GM21367 (cell line): ENCODE measurements at regions not wholly inside any gene's neighbourhood (a gene's known extent, or its start where the extent isn't known, plus 50 kb on each side); places are given as distances from the start of the nearest gene placed in this dataset.
"Not testable (repeated sequence)": the region's sequence is repeated elsewhere in the genome, so short reads cannot be mapped to it uniquely, and the experiment has no call there.

Source experiments
- ATAC-seq: cut with Tn5 transposase; IDR thresholded peaks from one replicate; pipeline ENCODE4 v1.9.1; 2021; ENCODE audit not compliant: unreplicated experiment

DNA sequence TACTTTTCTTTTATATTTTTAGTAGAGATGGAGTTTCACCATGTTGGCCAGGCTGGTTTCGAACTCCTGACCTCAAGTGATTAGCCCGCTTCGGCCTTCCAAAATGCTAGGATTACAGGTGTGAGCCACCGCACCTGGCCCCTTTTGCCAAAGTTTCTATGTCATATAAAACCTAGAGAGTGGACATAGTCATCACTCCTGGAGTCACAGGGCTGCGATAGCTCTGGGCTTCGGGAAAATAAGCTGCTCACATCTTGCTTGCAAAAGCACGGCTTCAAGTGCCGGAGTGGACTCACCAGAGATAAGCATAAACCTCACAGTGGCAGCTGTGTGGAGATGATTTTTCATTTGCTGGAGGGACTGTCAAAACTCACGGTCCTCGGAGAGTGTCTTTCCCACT, 171.2 kb downstream of the TEX29 start:
- no peak for ATAC-seq

DNA sequence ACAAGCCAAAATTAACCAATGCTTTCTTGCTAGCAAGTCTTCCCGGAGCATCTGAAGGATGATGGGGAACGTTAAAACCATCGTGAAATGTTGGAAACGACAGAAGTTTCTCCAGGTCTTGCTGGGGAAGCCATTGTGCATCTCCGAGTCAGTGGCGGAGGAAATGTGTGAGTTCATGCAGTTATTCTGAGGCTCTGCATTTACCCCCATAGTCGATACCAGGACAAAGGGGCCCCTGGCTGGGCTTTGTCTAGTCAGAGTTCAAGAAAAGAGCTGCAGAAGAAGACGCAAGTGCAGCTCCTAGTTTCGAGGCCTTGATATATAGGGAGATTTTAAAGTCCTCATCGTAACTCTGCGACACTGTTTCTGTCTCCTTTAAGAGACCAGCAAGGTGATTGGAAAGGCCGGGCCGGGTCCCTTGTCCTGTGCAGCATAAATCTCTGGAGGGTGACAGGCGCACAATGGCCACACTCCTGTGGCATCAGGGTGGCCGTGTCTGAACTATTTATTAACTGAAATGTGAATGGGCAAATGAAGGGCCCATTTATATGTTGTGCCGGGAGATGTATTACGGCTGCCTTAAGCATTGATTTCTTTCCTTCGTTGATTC, 172.0 kb downstream of the TEX29 start:
- no peak for ATAC-seq

DNA sequence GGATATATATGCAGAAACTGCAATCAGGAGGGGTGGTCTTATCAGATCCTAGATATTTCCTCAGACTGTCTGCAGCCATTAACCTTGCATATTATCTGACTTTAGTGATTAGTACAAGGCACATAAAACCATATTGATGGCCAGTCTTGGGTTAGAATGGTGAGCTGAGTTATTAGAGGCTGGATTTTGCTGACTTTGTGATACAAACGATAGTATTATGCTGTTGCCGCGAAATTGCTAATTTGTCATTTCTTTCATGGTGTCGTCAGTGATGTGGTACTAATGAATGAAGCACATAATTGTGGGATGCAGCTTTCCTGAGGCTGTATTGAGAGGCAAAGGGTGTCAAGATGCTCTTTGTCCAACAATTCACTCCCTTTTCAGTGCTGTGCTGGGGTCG, 172.5 kb downstream of the TEX29 start:
- no peak for ATAC-seq

DNA sequence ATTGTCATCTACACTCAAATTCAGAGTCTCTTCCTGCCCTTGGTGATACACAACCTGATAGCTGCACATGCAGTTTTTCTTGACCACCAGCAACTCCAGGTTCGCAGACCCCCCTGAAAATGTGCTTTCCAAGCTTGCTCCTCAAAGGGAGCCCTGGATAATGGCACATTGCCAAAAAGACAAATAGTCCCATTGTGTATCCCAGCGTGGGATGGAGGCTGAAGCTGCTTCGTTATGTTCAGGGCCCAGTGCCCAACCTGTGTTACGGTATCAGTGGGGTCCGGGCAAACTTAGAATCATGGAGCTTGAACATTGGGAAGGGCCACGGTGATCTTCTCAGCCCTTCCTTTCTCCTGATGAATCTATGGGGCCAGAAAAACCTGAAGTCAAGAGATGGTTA, 173.0 kb downstream of the TEX29 start:
- no peak for ATAC-seq

DNA sequence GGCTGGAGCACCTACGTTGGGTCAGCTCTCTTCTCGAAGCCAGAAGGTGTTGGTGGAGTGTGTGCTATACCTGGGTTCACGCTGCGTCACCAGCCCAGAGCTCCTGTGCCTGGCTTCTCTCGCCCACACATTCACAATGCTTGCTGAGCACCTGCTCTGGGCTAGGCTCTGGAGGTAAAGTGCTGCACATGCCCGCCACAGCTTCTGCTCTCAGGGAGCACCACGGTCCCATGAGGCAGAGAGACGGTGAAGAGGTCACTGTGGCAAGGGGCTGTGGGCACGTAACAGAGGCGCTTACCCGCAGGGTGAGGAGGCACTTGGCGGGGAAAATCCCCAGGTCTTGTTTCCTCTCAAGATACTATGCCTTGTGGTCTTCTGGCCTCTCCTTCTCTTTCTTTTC, 174.2 kb downstream of the TEX29 start:
- ATAC-seq, result no peak

DNA sequence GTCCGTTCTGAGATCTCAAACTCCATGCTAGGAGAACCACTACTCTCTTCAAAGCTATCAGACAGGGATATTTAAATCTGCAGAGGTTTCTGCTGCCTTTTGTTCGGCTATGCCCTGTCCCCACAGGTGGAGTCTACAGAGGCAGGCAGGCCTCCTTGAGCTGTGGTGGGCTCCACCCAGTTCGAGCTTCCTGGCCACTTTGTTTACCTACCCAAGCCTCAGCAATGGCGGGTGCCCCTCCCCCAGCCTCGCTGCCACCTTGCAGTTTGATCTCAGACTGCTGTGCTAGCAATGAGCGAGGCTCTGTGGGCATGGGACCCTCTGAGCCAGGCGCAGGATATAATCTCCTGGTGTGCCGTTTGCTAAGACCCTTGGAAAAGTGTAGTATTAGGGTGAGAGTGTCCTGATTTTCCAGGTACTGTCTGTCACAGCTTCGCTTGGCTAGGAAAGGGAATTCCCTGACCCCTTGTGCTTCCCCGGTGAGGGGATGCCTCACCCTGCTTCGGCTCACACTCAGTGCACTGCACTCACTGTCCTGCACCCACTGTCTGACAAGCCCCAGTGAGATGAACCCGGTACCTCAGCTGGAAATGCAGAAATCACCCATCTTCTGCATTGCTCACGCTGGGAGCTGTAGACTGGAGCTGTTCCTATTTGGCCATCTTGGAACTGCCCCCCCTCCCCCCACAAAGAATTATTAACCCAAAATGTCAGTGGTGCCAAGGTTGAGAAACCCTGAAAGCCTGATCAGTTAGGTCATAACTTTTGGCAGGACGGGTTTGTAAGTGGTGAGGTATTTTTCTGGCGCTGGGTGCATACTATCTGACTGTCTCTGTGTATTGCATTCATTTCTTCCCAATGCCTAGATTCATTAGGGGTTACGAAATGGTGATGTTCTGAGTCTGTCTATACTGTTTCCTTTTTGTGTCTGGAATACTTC, 181.4 kb downstream of the TEX29 start:
- not testable (repeated sequence) for ATAC-seq

DNA sequence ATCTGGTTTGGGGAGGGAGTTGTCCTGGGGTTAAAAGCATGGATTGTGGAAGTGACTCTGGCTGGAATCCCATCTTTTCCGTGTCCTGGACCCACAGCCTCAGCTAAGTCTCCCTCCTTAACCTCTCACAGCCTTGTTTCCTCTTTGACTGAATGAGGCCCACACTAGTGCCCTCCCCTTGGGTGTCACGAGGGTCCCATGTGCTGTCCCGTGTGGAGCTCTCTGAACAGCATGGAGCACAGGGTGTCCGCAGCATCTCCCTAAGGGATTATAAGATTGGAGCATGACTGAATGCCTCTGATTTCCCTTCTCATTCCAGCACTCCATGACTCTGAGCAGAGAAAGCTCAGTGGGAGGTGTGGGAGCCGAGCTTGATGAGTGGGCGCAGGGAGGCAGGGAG, 182.5 kb downstream of the TEX29 start:
- no peak for ATAC-seq

DNA sequence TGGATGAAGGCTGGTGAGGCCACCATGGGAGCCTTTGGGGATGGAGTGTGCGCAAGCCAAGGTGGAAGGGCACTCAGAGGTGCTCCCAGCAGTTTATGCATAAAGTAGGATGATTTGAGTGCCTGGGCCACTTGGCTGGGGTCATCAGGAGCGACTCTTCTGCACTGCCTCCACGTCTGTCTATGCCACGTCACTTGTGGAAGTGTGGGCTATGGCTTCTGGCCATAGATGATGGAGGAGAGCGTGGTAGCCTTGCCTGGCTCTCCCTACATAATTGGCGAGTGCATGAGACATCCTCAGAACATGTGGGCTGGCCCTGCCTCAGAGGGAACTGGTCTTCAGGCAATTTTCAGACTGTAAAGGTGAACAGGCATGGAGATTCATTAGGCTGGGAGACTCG, 182.9 kb downstream of the TEX29 start:
- no peak for ATAC-seq

DNA sequence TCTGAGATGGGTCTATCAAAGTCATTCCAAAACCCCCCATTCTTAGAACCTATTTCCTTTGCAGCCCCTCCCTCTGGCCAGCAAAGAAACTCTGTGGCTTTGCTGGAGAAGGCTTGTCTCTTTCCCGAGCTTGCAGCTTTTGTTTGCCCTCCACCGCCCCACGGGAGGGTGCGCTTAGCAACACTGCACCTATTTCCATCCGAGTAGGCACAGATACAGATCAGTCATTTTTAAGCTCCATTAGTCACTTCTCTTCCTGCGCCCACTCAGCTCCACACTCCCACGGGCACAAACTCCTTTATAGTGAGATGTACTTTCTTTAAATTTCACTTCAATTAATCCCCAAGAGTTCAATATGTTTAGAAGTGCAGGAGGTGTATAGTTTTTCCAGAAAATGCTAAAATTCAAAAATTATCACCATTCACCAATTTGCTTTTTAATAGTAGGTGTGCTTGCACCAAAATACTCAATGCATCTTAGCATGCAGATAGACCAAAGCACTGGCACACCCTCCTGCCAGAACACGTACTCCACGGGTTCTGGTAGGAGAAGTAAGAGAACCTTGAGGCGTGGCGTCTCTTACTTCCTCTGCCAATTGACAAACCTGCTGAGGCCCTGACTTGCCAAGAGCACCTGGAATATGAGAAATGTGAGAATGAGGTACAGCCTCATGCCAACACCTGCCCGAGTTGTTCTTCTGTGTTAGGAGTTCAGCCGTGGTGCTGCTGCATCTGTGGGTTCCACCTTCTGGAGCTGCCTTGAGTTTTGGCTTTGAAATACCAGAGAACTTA, 183.7 kb downstream of the TEX29 start:
- no peak for ATAC-seq

DNA sequence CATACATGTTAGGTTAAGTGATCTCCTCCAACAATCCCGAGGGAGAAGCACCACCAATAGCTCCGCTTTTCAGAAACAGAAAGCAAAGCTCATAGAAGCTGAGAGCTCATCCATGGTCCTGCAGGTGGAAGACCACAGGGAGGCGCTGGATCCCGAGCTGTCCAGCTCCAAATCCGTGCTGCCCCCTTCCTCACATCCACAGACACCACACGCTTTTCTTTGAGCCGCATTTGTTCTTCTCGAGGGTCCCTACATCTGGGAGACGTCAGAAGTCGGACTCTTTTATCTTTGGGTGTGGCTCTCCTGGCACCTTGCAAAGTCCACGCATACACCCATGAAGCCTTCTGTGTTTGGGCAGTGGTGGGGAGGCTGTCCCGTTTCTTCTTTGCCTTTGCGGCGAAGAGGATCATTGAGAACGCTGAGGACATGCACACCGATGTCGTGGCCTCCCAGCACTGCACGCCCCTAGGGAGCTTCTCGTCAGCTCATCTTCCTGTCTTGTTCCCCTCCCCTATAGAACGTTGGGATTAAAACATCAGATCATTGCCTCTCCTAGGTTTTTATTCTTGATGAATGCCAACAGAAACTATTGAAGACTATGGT, 184.8 kb downstream of the TEX29 start:
- no peak for ATAC-seq

DNA sequence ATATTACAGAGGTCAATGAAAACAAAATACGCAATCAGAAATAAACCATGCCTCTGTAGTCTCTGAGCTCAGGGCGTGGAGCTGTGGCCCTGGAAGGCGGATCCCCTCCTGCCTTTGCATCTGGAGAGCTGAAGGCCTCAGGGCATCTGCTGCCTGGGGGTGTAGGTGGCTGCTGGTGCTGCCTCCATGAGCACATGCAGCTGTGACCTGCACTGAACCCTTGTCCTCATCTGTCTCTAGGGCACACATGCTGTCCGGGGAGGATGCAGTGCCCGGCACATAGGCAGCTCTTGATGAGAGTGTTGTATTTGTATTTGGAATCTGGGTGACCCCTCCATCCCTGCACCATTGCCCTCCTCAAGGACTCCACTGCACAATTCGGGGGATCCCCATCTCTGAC, 185.7 kb downstream of the TEX29 start:
- ATAC-seq, result no peak

DNA sequence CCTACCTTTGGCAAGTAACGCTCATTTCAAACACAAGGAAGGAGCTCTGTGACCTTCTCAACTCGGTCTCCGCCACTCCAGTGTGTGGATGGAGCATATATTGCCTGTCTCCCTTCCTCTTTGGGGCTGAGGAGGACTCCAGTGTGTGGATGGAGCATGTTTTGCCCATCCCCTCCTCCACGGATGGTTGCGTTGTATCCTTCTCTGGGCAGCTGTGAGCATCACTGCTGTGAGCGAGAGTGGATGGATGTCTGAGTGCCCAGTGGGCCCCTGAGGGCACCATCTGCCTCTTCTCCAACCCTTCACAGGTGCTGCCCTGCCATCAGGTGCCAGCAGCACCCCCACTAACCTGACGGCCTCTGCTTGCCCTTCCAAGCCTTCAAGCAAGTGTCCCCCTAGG, 186.2 kb downstream of the TEX29 start:
- no peak for ATAC-seq

DNA sequence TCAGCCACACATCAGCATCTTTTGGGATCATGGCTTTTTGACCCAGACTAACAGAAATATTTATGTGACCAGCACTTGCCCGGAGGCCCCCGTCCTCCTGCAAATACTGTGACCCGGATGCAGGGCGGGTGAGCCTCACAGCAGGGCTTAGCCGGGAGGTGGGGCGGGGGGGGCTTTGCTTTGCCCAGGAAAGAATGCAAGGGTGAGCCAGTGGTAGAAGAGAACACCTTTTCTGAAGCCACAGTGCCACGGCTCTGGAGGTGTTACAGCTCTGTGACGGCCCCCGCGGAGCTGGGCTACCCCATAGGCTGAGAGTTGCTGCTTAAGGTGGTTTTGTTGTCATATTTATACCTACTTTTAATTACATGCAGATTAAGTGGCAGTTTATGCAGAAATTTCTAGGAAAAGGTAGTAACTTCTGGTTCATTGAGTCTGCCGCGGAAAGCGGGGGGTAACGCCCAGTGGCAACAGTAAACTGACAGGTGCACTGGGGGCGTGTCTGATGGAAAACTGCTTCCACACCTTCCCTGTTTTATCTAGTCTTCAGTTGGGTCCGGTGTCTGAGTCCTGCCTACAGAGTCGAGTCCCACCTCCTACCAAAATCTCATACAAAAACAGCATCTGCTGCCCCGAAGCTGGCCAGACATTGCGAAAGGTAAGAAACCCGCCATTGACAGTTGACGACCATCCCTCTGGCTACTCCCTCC, 187.9 kb downstream of the TEX29 start:
- ATAC-seq, result no peak

DNA sequence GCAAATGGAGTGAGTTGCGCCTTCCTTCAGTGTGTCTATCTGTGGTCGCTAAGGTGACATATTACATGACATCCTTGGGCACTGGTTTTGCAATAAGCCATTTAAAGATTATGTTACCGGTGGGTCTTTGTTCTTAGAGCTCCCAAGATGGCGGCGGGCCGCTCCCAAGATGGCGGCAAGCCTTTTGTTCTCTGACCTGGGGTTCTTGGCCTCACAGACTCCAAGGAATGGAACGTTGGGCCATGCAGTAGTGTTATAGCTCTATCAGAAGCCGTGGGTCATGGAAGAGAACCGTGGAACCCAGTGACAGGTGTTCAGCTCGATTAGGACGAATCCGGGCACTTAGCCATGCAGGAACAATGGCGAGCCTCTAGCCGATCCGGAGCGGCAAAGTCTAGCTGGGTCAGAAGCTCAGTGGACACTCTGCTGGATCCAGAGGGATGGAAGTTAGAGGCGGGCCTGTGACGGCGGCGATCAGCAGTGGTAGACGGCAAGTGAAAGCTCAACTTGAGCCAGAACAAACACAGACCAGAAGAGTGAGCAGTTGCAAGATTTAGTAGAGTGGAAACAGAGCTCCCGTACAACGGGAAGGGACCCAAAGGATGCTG, 188.6 kb downstream of the TEX29 start:
- no peak for ATAC-seq

DNA sequence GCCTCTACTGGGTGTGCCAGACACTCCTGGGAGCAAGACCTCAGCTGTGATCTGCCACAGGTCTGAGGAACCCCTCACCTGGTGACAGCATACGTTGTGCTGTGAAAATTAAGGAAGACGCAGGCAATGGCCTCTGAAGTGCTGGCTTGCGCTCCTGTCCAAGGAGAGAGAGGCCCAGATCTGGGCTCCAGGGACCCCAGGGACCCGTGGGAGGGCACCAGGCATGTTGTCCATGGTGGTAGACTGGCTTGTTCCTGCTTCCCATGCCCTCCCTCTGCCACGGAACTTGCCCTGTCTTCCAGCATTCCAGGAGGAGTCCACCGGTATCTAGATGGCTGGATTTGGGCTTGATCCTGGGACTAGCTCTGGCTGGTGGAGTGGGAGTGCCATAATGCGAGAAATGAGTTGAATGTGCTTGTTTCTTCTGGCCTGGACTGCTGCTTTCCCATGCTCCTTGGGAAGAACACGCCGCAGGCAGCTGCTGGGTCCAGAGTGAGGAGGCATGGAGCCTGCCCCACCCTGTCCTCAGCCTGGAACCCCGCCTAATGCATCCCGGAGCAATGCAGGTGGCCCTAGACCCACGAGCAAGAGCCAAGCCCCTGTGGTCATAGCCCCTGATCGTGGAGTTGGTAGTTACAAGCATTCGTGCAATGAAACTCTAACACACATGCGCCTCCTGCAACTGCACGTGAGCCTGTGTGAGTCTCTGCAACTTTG, 190.2 kb downstream of the TEX29 start:
- ATAC-seq, result no peak

DNA sequence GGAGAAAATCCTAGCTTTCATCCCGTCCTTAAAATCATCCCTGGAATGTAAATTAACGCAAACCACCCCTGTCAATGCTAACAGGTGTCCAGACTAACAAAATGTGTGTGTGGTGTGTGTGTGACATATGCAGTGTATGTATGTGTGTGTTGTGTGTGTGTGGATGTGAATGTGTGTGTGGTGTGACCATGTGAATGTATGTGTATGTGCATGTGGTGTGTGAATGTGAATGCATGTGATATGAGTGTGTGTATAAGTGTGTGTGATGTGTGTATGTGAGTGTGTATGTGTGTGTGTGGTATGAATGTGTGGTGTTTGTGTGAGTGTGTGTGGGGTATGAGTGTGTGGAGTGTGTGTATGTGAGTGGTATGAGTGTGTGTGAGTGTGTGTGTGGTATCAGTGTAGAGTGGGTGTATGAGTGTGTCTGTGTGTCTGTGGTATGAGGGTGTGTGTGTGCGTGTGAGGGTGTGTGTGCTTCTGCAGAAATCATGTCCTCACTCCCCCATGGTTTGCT, 190.8 kb downstream of the TEX29 start:
- ATAC-seq, result no peak

DNA sequence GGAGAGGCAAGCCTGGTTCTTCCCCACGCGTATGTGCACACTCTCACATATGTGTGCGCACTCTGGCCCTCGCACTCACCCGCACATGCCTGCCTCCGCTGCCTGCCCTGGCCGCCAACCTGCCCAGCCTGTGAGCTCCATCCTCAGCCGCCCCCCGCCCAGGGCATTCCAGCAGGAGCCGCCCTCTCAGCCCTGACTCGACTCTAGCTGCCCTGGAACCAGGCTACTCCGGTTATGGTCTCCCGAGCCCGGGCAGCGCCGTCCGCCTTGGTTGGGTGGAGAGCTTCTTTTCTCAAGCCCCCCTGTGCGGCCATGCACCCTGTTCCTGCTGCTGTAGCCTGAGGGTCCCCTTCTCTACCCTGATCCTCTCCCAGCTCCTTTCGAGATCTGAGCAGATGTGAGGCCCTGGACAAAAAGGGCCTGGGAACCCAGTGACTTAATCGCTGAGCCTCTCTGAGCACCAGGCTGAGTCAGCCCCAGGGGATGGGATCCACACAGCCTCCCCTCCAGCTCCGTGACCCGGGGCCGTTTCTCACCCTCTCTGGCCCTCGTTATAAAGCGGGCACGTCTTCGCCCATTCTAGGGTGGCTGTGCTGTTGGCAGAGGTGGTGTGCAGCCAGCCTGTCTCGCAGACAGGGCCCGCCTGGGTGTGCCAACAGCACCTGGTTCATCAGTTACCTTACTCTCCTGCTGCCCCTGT, 191.5 kb downstream of the TEX29 start:
- ATAC-seq, result no peak

DNA sequence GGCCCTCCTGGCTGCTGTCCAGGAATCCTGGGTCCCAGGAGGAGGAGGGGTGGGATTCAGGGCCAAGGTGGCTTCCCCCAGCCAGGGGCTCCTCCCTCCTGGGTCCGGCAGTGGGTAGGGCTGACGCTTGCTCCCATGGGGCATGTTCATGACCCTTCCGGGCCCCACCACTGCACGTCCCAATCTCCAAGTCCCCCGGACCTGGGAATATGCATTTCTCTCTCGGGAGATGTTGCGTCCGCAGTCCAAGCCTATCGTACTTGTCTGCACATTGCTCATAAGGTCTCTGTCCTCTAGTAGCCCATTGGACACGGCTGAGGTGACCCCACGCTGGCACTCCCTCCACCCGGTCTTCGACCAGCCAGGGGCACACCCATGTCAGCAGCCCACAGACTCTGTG, 192.3 kb downstream of the TEX29 start:
- no peak for ATAC-seq
